GM12878 (cell line): ENCODE measurements at regions not wholly inside any gene's neighbourhood (a gene's known extent, or its start where the extent isn't known, plus 50 kb on each side); places are given as distances from the start of the nearest gene placed in this dataset.

Experiments
- SMC3 ChIP-seq: IDR thresholded peaks from 2 replicates; pipeline ENCODE4 v1.6.1; 2011; ENCODE audit warnings: low read length, improper control_type of control experiment, borderline replicate concordance
- SREBF1 ChIP-seq: IDR thresholded peaks from 2 replicates; pipeline ENCODE4 v1.6.1; 2012; ENCODE audit warnings: mild to moderate bottlenecking, low read length
- TCF7 ChIP-seq: IDR thresholded peaks from 2 replicates; pipeline ENCODE4 v1.6.1; 2014; ENCODE audit warnings: antibody characterized with exemption, borderline replicate concordance
- TF ChIP-seq, protein P1 (sequence below): fragments of 450-650 bp; IDR thresholded peaks from 2 replicates; pipeline ENCODE4 v1.6.1; 2017; ENCODE audit warnings: mild to moderate bottlenecking, moderate library complexity
- TF ChIP-seq, protein P2 (sequence below): fragments of 450-650 bp; conservative IDR thresholded peaks from 2 replicates; pipeline ENCODE4 v1.6.1; 2017; ENCODE audit warnings: mild to moderate bottlenecking, moderate library complexity

DNA sequence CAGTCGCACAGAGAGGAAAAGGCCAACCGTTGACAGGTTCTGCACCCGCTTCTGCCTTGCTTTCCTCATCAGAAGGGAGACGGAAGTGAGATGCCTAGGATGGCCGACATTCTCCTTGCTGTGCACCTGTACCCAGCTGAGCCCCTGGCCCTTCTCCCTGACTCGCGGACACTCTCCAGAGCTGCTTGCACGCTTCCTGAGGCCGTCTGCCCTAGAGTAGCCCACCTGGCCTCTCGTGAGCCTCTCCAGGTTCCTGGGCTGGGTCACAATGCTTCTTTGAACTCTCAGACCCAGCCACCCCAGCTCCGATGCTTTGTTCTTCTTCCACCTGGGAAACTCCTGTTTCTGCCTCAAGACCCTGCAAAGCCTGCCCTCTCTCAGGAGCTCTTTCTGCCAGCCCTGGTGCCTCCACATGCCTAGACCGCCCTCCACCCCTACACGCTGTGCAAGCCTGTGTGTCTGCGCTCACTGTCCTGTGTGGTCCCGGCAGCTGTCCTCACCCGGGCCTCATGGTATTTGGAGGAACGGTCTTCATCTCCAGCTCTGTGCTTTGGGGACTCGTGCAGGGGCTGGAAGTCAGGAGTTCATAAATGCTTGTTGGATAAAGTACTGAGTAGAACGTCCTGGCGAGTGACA lies 345.4 kb upstream of the SALL3 start (continued):
- TF ChIP-seq, protein P1, sequence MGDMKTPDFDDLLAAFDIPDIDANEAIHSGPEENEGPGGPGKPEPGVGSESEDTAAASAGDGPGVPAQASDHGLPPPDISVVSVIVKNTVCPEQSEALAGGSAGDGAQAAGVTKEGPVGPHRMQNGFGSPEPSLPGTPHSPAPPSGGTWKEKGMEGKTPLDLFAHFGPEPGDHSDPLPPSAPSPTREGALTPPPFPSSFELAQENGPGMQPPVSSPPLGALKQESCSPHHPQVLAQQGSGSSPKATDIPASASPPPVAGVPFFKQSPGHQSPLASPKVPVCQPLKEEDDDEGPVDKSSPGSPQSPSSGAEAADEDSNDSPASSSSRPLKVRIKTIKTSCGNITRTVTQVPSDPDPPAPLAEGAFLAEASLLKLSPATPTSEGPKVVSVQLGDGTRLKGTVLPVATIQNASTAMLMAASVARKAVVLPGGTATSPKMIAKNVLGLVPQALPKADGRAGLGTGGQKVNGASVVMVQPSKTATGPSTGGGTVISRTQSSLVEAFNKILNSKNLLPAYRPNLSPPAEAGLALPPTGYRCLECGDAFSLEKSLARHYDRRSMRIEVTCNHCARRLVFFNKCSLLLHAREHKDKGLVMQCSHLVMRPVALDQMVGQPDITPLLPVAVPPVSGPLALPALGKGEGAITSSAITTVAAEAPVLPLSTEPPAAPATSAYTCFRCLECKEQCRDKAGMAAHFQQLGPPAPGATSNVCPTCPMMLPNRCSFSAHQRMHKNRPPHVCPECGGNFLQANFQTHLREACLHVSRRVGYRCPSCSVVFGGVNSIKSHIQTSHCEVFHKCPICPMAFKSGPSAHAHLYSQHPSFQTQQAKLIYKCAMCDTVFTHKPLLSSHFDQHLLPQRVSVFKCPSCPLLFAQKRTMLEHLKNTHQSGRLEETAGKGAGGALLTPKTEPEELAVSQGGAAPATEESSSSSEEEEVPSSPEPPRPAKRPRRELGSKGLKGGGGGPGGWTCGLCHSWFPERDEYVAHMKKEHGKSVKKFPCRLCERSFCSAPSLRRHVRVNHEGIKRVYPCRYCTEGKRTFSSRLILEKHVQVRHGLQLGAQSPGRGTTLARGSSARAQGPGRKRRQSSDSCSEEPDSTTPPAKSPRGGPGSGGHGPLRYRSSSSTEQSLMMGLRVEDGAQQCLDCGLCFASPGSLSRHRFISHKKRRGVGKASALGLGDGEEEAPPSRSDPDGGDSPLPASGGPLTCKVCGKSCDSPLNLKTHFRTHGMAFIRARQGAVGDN: no peak
- no peak for TF ChIP-seq SMC3
- no peak for TF ChIP-seq TCF7
- TF ChIP-seq, protein P2, sequence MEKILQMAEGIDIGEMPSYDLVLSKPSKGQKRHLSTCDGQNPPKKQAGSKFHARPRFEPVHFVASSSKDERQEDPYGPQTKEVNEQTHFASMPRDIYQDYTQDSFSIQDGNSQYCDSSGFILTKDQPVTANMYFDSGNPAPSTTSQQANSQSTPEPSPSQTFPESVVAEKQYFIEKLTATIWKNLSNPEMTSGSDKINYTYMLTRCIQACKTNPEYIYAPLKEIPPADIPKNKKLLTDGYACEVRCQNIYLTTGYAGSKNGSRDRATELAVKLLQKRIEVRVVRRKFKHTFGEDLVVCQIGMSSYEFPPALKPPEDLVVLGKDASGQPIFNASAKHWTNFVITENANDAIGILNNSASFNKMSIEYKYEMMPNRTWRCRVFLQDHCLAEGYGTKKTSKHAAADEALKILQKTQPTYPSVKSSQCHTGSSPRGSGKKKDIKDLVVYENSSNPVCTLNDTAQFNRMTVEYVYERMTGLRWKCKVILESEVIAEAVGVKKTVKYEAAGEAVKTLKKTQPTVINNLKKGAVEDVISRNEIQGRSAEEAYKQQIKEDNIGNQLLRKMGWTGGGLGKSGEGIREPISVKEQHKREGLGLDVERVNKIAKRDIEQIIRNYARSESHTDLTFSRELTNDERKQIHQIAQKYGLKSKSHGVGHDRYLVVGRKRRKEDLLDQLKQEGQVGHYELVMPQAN: no peak
- TF ChIP-seq SREBF1: no peak
